Embryonic facial prominence (tissue), 1 donor: ENCODE measurements at regions not wholly inside any gene's neighbourhood (a gene's known extent, or its start where the extent isn't known, plus 50 kb on each side); places are given as distances from the start of the nearest gene placed in this dataset.

Experiments used
- DNase-seq: peaks from one replicate; pipeline ENCODE4 v3.0.0-alpha.2; 2016; ENCODE audit errors: extremely low spot score

GRCh38 chr5:109917154-109917546 lies 227.4 kb downstream of the MAN2A1 start:
- DNase-seq: no peak

- DNase-seq: no peak
Observed at GRCh38 chr5:109917966-109918365, 228.2 kb downstream of the MAN2A1 start.

- no peak for DNase-seq
Observed at GRCh38 chr5:109920736-109921135, 231.0 kb downstream of the MAN2A1 start.

GRCh38 chr5:109921735-109922380 lies 232.1 kb downstream of the MAN2A1 start:
- no peak for DNase-seq

- DNase-seq: no peak
Observed at GRCh38 chr5:109922381-109922995, 232.8 kb downstream of the MAN2A1 start.

GRCh38 chr5:109923205-109923604 lies 233.5 kb downstream of the MAN2A1 start:
- no peak for DNase-seq

- no peak for DNase-seq
Observed at GRCh38 chr5:109924237-109925107, 234.7 kb downstream of the MAN2A1 start.

- no peak for DNase-seq
Observed at GRCh38 chr5:109927639-109928038, 237.9 kb downstream of the MAN2A1 start.

GRCh38 chr5:109928046-109928445 lies 238.3 kb downstream of the MAN2A1 start:
- no peak for DNase-seq

- no peak for DNase-seq
Observed at GRCh38 chr5:109928811-109929210, 239.1 kb downstream of the MAN2A1 start.

GRCh38 chr5:109929376-109929775 lies 239.6 kb downstream of the MAN2A1 start:
- no peak for DNase-seq

- DNase-seq: no peak
Observed at GRCh38 chr5:109929911-109930310, 240.2 kb downstream of the MAN2A1 start.

- no peak for DNase-seq
Observed at GRCh38 chr5:109931049-109931780, 241.5 kb downstream of the MAN2A1 start.

- DNase-seq: no peak
Observed at GRCh38 chr5:109935833-109936490, 246.2 kb downstream of the MAN2A1 start.

- DNase-seq: no peak
Observed at GRCh38 chr5:109936996-109937395, 247.3 kb downstream of the MAN2A1 start.

- no peak for DNase-seq
Observed at GRCh38 chr5:109937951-109938350, 248.2 kb downstream of the MAN2A1 start.

GRCh38 chr5:109938453-109938852 lies 248.7 kb downstream of the MAN2A1 start:
- DNase-seq: no peak

GRCh38 chr5:109939116-109939682 lies 249.5 kb downstream of the MAN2A1 start:
- no peak for DNase-seq

- no peak for DNase-seq
Observed at GRCh38 chr5:109942646-109943045, 252.9 kb downstream of the MAN2A1 start.

GRCh38 chr5:109943701-109944235 lies 254.0 kb downstream of the MAN2A1 start:
- DNase-seq: no peak

- no peak for DNase-seq
Observed at GRCh38 chr5:109944461-109944860, 254.7 kb downstream of the MAN2A1 start.
